ENCODE measurements at regions not wholly inside any gene's neighbourhood (a gene's known extent, or its start where the extent isn't known, plus 50 kb on each side); places are given as distances from the start of the nearest gene placed in this dataset.

DNA sequence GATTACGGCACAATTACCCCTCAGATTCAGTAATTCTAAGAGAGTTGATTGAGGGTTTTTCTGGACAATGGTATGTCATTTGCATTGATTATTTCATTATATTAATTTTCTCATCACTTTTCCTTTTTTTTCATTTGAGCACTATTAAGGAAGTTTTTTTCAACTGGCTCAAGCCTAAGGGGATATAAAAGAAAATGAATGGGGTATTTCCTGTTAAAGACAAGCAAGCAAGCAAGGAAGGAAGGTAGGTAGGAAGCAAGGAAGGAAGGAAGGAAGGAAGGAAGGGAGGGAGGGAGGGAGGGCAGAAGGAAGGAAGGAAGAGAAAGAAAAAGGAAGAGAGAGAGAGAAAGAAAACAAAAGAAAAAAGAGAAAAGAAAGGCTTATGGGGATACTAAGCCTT, 620.3 kb downstream of the DIAPH3 start:
- ATAC-seq = no peak
- TF ChIP-seq, protein P1, sequence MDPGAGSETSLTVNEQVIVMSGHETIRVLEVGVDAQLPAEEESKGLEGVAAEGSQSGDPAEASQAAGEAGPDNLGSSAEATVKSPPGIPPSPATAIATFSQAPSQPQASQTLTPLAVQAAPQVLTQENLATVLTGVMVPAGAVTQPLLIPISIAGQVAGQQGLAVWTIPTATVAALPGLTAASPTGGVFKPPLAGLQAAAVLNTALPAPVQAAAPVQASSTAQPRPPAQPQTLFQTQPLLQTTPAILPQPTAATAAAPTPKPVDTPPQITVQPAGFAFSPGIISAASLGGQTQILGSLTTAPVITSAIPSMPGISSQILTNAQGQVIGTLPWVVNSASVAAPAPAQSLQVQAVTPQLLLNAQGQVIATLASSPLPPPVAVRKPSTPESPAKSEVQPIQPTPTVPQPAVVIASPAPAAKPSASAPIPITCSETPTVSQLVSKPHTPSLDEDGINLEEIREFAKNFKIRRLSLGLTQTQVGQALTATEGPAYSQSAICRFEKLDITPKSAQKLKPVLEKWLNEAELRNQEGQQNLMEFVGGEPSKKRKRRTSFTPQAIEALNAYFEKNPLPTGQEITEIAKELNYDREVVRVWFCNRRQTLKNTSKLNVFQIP (CRISPR knock-in tag; IDR thresholded peaks at IDR 0.05; ENCODE audit: borderline replicate concordance, low read depth) = no peak
- no peak for TF ChIP-seq OSR1 (CRISPR knock-in tag; IDR thresholded peaks at IDR 0.05)
- TF ChIP-seq ZNF565 (CRISPR knock-in tag; conservative IDR thresholded peaks at IDR 0.05; ENCODE audit: low read depth) = no peak
- no peak for TF ChIP-seq BACH2 (CRISPR knock-in tag; IDR thresholded peaks at IDR 0.05; ENCODE audit: borderline replicate concordance)
- no peak for TF ChIP-seq GLIS3 (CRISPR knock-in tag; IDR thresholded peaks at IDR 0.05)
- no peak for TF ChIP-seq TCF4 (CRISPR knock-in tag; IDR thresholded peaks at IDR 0.05; ENCODE audit: borderline replicate concordance)
- no peak for TF ChIP-seq ZC3H10 (CRISPR knock-in tag; IDR thresholded peaks at IDR 0.05)
- TF ChIP-seq CSDC2 (CRISPR knock-in tag; IDR thresholded peaks at IDR 0.05) = no peak
- TF ChIP-seq, protein P2, sequence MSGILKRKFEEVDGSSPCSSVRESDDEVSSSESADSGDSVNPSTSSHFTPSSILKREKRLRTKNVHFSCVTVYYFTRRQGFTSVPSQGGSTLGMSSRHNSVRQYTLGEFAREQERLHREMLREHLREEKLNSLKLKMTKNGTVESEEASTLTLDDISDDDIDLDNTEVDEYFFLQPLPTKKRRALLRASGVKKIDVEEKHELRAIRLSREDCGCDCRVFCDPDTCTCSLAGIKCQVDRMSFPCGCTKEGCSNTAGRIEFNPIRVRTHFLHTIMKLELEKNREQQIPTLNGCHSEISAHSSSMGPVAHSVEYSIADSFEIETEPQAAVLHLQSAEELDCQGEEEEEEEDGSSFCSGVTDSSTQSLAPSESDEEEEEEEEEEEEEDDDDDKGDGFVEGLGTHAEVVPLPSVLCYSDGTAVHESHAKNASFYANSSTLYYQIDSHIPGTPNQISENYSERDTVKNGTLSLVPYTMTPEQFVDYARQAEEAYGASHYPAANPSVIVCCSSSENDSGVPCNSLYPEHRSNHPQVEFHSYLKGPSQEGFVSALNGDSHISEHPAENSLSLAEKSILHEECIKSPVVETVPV (CRISPR knock-in tag; IDR thresholded peaks at IDR 0.05) = no peak

DNA sequence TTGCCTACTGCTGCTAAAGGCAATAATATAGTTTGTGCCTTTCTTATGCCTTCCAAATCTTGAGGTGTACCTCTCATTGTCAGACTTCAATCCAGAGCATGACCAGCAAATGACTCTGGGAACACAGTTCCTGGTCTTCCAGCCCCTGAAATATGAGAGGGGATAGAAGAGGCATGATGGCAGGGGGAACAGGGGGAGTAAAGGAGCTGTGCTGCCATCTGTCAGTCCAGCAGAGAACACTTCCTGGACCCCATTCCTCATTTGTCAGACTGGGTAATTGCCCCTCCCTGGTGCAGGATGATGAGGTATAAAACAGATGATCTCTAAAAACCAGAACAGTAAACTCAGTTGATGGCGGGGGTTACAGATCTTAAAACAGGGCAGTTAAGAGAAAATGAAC, 618.7 kb downstream of the DIAPH3 start:
- no peak for ATAC-seq
- TF ChIP-seq RARB (CRISPR knock-in tag; IDR thresholded peaks at IDR 0.05) = no peak
- TF ChIP-seq, protein P3, sequence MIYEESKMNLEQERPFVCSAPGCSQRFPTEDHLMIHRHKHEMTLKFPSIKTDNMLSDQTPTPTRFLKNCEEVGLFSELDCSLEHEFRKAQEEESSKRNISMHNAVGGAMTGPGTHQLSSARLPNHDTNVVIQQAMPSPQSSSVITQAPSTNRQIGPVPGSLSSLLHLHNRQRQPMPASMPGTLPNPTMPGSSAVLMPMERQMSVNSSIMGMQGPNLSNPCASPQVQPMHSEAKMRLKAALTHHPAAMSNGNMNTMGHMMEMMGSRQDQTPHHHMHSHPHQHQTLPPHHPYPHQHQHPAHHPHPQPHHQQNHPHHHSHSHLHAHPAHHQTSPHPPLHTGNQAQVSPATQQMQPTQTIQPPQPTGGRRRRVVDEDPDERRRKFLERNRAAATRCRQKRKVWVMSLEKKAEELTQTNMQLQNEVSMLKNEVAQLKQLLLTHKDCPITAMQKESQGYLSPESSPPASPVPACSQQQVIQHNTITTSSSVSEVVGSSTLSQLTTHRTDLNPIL (CRISPR knock-in tag; IDR thresholded peaks at IDR 0.05; ENCODE audit: low read depth) = no peak
- no peak for TF ChIP-seq PPARA (CRISPR knock-in tag; IDR thresholded peaks at IDR 0.05; ENCODE audit: borderline replicate concordance)
- TF ChIP-seq TOX (CRISPR knock-in tag; IDR thresholded peaks at IDR 0.05; ENCODE audit: borderline replicate concordance) = no peak
- TF ChIP-seq SNAI2 (CRISPR knock-in tag; IDR thresholded peaks at IDR 0.05) = no peak
- TF ChIP-seq ZFP3 (CRISPR knock-in tag; IDR thresholded peaks at IDR 0.05) = no peak
- no peak for TF ChIP-seq GLIS3 (CRISPR knock-in tag; IDR thresholded peaks at IDR 0.05)
- TF ChIP-seq ESRRG (CRISPR knock-in tag; IDR thresholded peaks at IDR 0.05) = no peak
- no peak for TF ChIP-seq CSDC2 (CRISPR knock-in tag; IDR thresholded peaks at IDR 0.05)

DNA sequence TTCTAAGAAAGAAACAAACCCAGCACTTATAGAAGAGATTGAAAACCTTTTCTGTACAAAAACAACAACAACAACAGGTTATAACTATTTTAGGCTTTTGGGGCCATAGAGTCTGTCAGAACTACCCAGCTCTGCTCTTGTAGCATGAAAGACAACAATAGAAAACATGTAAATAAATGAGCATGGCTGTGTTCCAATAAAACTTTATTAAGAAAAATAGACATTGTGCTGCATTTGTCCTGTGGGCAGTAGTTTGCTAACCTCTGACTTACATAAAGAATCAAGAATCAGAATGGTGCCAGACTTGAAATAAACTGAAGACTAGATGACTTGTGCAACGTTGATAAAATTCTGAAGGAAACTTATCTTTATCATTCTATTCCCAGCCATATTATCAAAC, 617.5 kb downstream of the DIAPH3 start:
- no peak for ATAC-seq
- TF ChIP-seq OSR1 (CRISPR knock-in tag; IDR thresholded peaks at IDR 0.05) (no peak), PPARA (CRISPR knock-in tag; IDR thresholded peaks at IDR 0.05; ENCODE audit: borderline replicate concordance) (no peak), TCF4 (CRISPR knock-in tag; IDR thresholded peaks at IDR 0.05; ENCODE audit: borderline replicate concordance) (no peak), ZNF8 (CRISPR knock-in tag; IDR thresholded peaks at IDR 0.05) (no peak), RARB (CRISPR knock-in tag; IDR thresholded peaks at IDR 0.05) (no peak)
- TF ChIP-seq, protein P4, sequence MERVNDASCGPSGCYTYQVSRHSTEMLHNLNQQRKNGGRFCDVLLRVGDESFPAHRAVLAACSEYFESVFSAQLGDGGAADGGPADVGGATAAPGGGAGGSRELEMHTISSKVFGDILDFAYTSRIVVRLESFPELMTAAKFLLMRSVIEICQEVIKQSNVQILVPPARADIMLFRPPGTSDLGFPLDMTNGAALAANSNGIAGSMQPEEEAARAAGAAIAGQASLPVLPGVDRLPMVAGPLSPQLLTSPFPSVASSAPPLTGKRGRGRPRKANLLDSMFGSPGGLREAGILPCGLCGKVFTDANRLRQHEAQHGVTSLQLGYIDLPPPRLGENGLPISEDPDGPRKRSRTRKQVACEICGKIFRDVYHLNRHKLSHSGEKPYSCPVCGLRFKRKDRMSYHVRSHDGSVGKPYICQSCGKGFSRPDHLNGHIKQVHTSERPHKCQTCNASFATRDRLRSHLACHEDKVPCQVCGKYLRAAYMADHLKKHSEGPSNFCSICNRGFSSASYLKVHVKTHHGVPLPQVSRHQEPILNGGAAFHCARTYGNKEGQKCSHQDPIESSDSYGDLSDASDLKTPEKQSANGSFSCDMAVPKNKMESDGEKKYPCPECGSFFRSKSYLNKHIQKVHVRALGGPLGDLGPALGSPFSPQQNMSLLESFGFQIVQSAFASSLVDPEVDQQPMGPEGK (CRISPR knock-in tag; IDR thresholded peaks at IDR 0.05; ENCODE audit: borderline replicate concordance) = no peak
- TF ChIP-seq, protein P1 (CRISPR knock-in tag; IDR thresholded peaks at IDR 0.05; ENCODE audit: borderline replicate concordance, low read depth) = no peak

DNA sequence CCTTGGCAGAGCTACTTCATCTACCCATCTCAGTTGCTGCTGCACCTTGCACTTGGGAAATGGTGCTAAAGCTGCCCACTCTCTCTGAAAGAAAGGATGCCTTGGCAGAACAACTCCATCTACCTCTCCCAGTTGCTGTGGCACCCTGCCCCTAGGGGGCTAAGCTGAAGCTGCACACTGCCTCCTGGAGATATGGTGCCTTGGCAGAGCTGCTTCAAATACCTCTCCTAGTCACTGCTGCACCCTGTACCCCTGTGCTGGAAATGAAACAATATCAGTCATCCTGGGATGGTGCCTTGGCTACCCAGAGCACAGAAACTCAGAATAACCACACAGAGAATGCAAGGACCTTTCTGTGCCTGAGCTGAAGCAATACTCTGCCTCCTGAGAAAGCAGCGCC, 615.8 kb downstream of the DIAPH3 start:
- no peak for TF ChIP-seq ISL1 (CRISPR knock-in tag; IDR thresholded peaks at IDR 0.05)
- no peak for TF ChIP-seq ZFP30 (CRISPR knock-in tag; IDR thresholded peaks at IDR 0.05)
- TF ChIP-seq, protein P2 (CRISPR knock-in tag; IDR thresholded peaks at IDR 0.05) = no peak
- TF ChIP-seq, protein P4 (CRISPR knock-in tag; IDR thresholded peaks at IDR 0.05; ENCODE audit: borderline replicate concordance) = no peak
- TF ChIP-seq GLIS3 (CRISPR knock-in tag; IDR thresholded peaks at IDR 0.05) = no peak
- no peak for TF ChIP-seq ZC3H10 (CRISPR knock-in tag; IDR thresholded peaks at IDR 0.05)
- TF ChIP-seq OSR1 (CRISPR knock-in tag; IDR thresholded peaks at IDR 0.05) = no peak
- TF ChIP-seq ZNF8 (CRISPR knock-in tag; IDR thresholded peaks at IDR 0.05) = no peak
- ATAC-seq = no peak; the same call in 2 of the 3 replicates

Measured in SK-N-SH treated with all-trans-retinoic acid at 6 μM for 48 hours (cell line).